NCI-H226 (cell line): ENCODE measurements at regions not wholly inside any gene's neighbourhood (a gene's known extent, or its start where the extent isn't known, plus 50 kb on each side); places are given as distances from the start of the nearest gene placed in this dataset.
"Not testable (repeated sequence)": the region's sequence is repeated elsewhere in the genome, so short reads cannot be mapped to it uniquely, and the experiment has no call there.

Source experiments
- DNase-seq: peaks from one replicate; pipeline ENCODE4 v3.0.0-alpha.2; 2015

GRCh38 chr3:4228295-4228694 is 74.9 kb upstream of the SETMAR start:
- no peak for DNase-seq

GRCh38 chr3:4231041-4231440 is 72.1 kb upstream of the SETMAR start:
- DNase-seq, result no peak

GRCh38 chr3:4232798-4233197 is 70.4 kb upstream of the SETMAR start:
- no peak for DNase-seq

- DNase-seq, result no peak
Measured at GRCh38 chr3:4233488-4233887, 69.7 kb upstream of the SETMAR start.

- no peak for DNase-seq
Measured at GRCh38 chr3:4234889-4235288, 68.3 kb upstream of the SETMAR start.

- no peak for DNase-seq
Measured at GRCh38 chr3:4235690-4236089, 67.5 kb upstream of the SETMAR start.

- no peak for DNase-seq
Measured at GRCh38 chr3:4241595-4242170, 61.5 kb upstream of the SETMAR start.

GRCh38 chr3:4245671-4246070 is 57.5 kb upstream of the SETMAR start:
- DNase-seq, result no peak

- DNase-seq, result no peak
Measured at GRCh38 chr3:4247391-4247790, 55.8 kb upstream of the SETMAR start.

GRCh38 chr3:4250064-4250463 is 53.1 kb upstream of the SETMAR start:
- DNase-seq, result no peak

GRCh38 chr3:4251412-4251811 is 51.8 kb upstream of the SETMAR start:
- no peak for DNase-seq

GRCh38 chr3:4253072-4253832 is 49.9 kb upstream of the SETMAR start:
- not testable (repeated sequence) for DNase-seq
